K562 (cell line): ENCODE measurements at regions not wholly inside any gene's neighbourhood (a gene's known extent, or its start where the extent isn't known, plus 50 kb on each side); places are given as distances from the start of the nearest gene placed in this dataset.

Experiments
- ASH1L ChIP-seq: fragments of 450-650 bp; IDR thresholded peaks from 2 replicates; pipeline ENCODE4 v1.6.1; 2018; ENCODE audit warnings: borderline replicate concordance, mild to moderate bottlenecking, low read depth; ENCODE audit not compliant: partially characterized antibody
- BACH1 ChIP-seq: fragments of 200-800 bp; sonication (Bioruptor generic); IDR thresholded peaks from 2 replicates; pipeline ENCODE4 v1.6.1; 2016; ENCODE audit warnings: missing genetic modification characterization, missing compliant biosample characterization
- CGGBP1 ChIP-seq: fragments of 250-450 bp; sonication (Bioruptor Pico); IDR thresholded peaks from 2 replicates; pipeline ENCODE4 v1.9.0; 2021; ENCODE audit warnings: mild to moderate bottlenecking
- CHD4 ChIP-seq: fragments of 200-600 bp; sonication (generic); IDR thresholded peaks from 3 replicates; pipeline ENCODE4 v1.6.1; 2012; ENCODE audit warnings: low read depth, mild to moderate bottlenecking, mixed read lengths, low read length, inconsistent platforms; ENCODE audit not compliant: insufficient read depth, insufficient replicate concordance, poor library complexity, severe bottlenecking
- DPF2 ChIP-seq: fragments of 450-650 bp; IDR thresholded peaks from 2 replicates; pipeline ENCODE4 v1.6.1; 2016
- E4F1 ChIP-seq: fragments of 250-450 bp; sonication (Bioruptor Pico); IDR thresholded peaks from 2 replicates; pipeline ENCODE4 v1.5.0; 2021; ENCODE audit warnings: mild to moderate bottlenecking, borderline replicate concordance
- GABPB2 ChIP-seq: fragments of 250-450 bp; sonication (Bioruptor Pico); conservative IDR thresholded peaks from 2 replicates; pipeline ENCODE4 v1.5.1; 2021; ENCODE audit warnings: mild to moderate bottlenecking
- GATAD2A ChIP-seq: fragments of 450-650 bp; IDR thresholded peaks from 2 replicates; pipeline ENCODE4 v1.6.1; 2017
- HIVEP1 ChIP-seq: fragments of 250-450 bp; sonication (Bioruptor Pico); IDR thresholded peaks from 2 replicates; pipeline ENCODE4 v1.4.0; 2020; ENCODE audit warnings: mild to moderate bottlenecking
- HMBOX1 ChIP-seq: sonication (generic); IDR thresholded peaks from 2 replicates; pipeline ENCODE4 v1.6.1; 2016
- JUN ChIP-seq, 2 experiments: sonication (generic) in 1 of 2; formaldehyde crosslinking in 1 of 2; IDR thresholded peaks; 2 replicates each; pipeline versions ENCODE4 v1.6.1 to v1.8.0; 2012 to 2022; ENCODE audit warnings: borderline replicate concordance in 2 of 2, mild to moderate bottlenecking in 2 of 2, improper control_type of control experiment in 1 of 2, low read depth in 1 of 2, low read length in 1 of 2, missing genetic modification reagents in 1 of 2
- KHSRP ChIP-seq: fragments of 450-650 bp; IDR thresholded peaks from 2 replicates; pipeline ENCODE4 v1.6.1; 2017
- MAFG ChIP-seq: fragments of 450-650 bp; conservative IDR thresholded peaks from 2 replicates; pipeline ENCODE4 v1.6.1; 2016; ENCODE audit warnings: missing genetic modification characterization, missing compliant biosample characterization
- MIER1 ChIP-seq: fragments of 450-650 bp; IDR thresholded peaks from 2 replicates; pipeline ENCODE4 v1.6.1; 2016; ENCODE audit warnings: antibody characterized with exemption, mild to moderate bottlenecking, low read depth
- MLX ChIP-seq, 2 experiments: fragments of 450-650 bp in 1 of 2; sonication (generic) in 1 of 2; formaldehyde crosslinking; conservative IDR thresholded peaks; 2 replicates each; pipeline versions ENCODE4 v1.4.0 to v1.8.1; 2020 to 2022; ENCODE audit warnings: mild to moderate bottlenecking in 1 of 2, missing genetic modification reagents in 1 of 2
- MTA2 ChIP-seq: fragments of 450-650 bp; IDR thresholded peaks from 2 replicates; pipeline ENCODE4 v1.6.1; 2016; ENCODE audit warnings: low read depth
- NFIC ChIP-seq: fragments of 450-650 bp; IDR thresholded peaks from 2 replicates; pipeline ENCODE4 v1.6.1; 2017; ENCODE audit warnings: mild to moderate bottlenecking, inconsistent platforms
- NFXL1 ChIP-seq: fragments of 450-650 bp; formaldehyde crosslinking; IDR thresholded peaks from 2 replicates; pipeline ENCODE4 v1.4.0; 2021; ENCODE audit warnings: mild to moderate bottlenecking
- NR2F6 ChIP-seq: fragments of 450-650 bp; formaldehyde crosslinking; IDR thresholded peaks from 2 replicates; pipeline ENCODE4 v1.4.0; 2020; ENCODE audit warnings: mild to moderate bottlenecking
- RB1 ChIP-seq: fragments of 450-650 bp; IDR thresholded peaks from 2 replicates; pipeline ENCODE4 v1.6.1; 2017; ENCODE audit warnings: low read depth, mild to moderate bottlenecking
- SAP30 ChIP-seq: fragments of 200-600 bp; sonication (generic); IDR thresholded peaks from 2 replicates; pipeline ENCODE4 v1.6.1; 2012; ENCODE audit warnings: borderline replicate concordance, low read depth, mild to moderate bottlenecking, moderate library complexity, low read length, control low read depth, inconsistent platforms; ENCODE audit not compliant: insufficient read depth, poor library complexity, severe bottlenecking
- SETDB1 ChIP-seq: IDR thresholded peaks from one replicate; pipeline ENCODE4 v1.6.1; 2012; ENCODE audit warnings: low read length, control low read depth, inconsistent platforms
- U2AF1 ChIP-seq: fragments of 200-400 bp; formaldehyde crosslinking; optimal IDR thresholded peaks from 2 replicates; pipeline ENCODE3; 2017; ENCODE audit warnings: mild to moderate bottlenecking, low read depth, low read length, moderate library complexity
- ZBTB34 ChIP-seq: fragments of 250-450 bp; sonication (Bioruptor Pico); IDR thresholded peaks from 2 replicates; pipeline ENCODE4 v1.8.0; 2021; ENCODE audit warnings: mild to moderate bottlenecking, moderate library complexity
- ZKSCAN3 ChIP-seq: fragments of 250-450 bp; sonication (Bioruptor Pico); IDR thresholded peaks from 2 replicates; pipeline ENCODE4 v1.4.0; 2020
- ZNF212 ChIP-seq: fragments of 450-650 bp; formaldehyde crosslinking; IDR thresholded peaks from 2 replicates; pipeline ENCODE4 v1.4.0; 2020; ENCODE audit warnings: mild to moderate bottlenecking

GRCh38 chr12:113586461-113586860, 114.8 kb upstream of the LHX5 start (continued):
- TF ChIP-seq E4F1 (CRISPR knock-in tag) (no peak), NR2F6 (CRISPR knock-in tag) (no peak), BACH1 (tag) (peak; percentile 58; the same call in 1 of the 2 replicates), GABPB2 (CRISPR knock-in tag) (no peak), ZBTB34 (CRISPR knock-in tag) (no peak), RB1 (no peak), DPF2 (peak; percentile 81), GATAD2A (no peak), CGGBP1 (CRISPR knock-in tag) (no peak), MAFG (peak; percentile 96), NFXL1 (no peak), ASH1L (no peak), JUN (IDR thresholded peaks at IDR 0.05; ENCODE audit: borderline replicate concordance, low read depth, low read length) (peak; percentile 10; the same call in 1 of the 2 replicates), JUN (CRISPR knock-in tag; IDR thresholded peaks at IDR 0.05; ENCODE audit: borderline replicate concordance) (no peak), U2AF1 (no peak), CHD4 (no peak), HMBOX1 (no peak), MLX (CRISPR knock-in tag; conservative IDR thresholded peaks at IDR 0.05) (no peak), ZNF212 (CRISPR knock-in tag) (no peak), MIER1 (no peak), KHSRP (no peak), ZKSCAN3 (CRISPR knock-in tag) (no peak), SETDB1 (no peak), MTA2 (no peak), SAP30 (no peak), NFIC (no peak), HIVEP1 (no peak)
